HG02970 (cell line): ENCODE measurements at regions not wholly inside any gene's neighbourhood (a gene's known extent, or its start where the extent isn't known, plus 50 kb on each side); places are given as distances from the start of the nearest gene placed in this dataset.
A peak's percentile ranks its signal among the peaks of the same experiment; 100 is the strongest.

ENCODE experiments used
- ATAC-seq: cut with Tn5 transposase; IDR thresholded peaks from one replicate; pipeline ENCODE4 v1.9.1; 2021; ENCODE audit warnings: mild to moderate bottlenecking, moderate library complexity, moderate number of reproducible peaks; ENCODE audit not compliant: unreplicated experiment, low FRiP score

- no peak for ATAC-seq
Observed at GRCh38 chr4:17128268-17128667, 229.8 kb upstream of the LDB2 start.

- no peak for ATAC-seq
Observed at GRCh38 chr4:17126321-17126966, 228.0 kb upstream of the LDB2 start.

- ATAC-seq: no peak
Observed at GRCh38 chr4:17124767-17125166, 226.3 kb upstream of the LDB2 start.

- ATAC-seq: no peak
Observed at GRCh38 chr4:17120761-17121160, 222.3 kb upstream of the LDB2 start.

GRCh38 chr4:17117746-17118145, 219.3 kb upstream of the LDB2 start:
- no peak for ATAC-seq

GRCh38 chr4:17115583-17115982, 217.1 kb upstream of the LDB2 start:
- ATAC-seq: no peak

- ATAC-seq: no peak
Observed at GRCh38 chr4:17112292-17112659, 213.8 kb upstream of the LDB2 start.

GRCh38 chr4:17109126-17109525, 210.7 kb upstream of the LDB2 start:
- ATAC-seq: no peak

- no peak for ATAC-seq
Observed at GRCh38 chr4:17103231-17103630, 204.8 kb upstream of the LDB2 start.

- ATAC-seq: no peak
Observed at GRCh38 chr4:17098996-17099395, 200.6 kb upstream of the LDB2 start.

GRCh38 chr4:17098401-17098800, 200.0 kb upstream of the LDB2 start:
- no peak for ATAC-seq

GRCh38 chr4:17097362-17097761, 198.9 kb upstream of the LDB2 start:
- no peak for ATAC-seq

GRCh38 chr4:17096692-17097091, 198.2 kb upstream of the LDB2 start:
- no peak for ATAC-seq

GRCh38 chr4:17095771-17096170, 197.3 kb upstream of the LDB2 start:
- ATAC-seq: no peak

- no peak for ATAC-seq
Observed at GRCh38 chr4:17094876-17095210, 196.4 kb upstream of the LDB2 start.

GRCh38 chr4:17094159-17094875, 195.9 kb upstream of the LDB2 start:
- no peak for ATAC-seq

- no peak for ATAC-seq
Observed at GRCh38 chr4:17093481-17093880, 195.0 kb upstream of the LDB2 start.

- peak; percentile 94 for ATAC-seq
Observed at GRCh38 chr4:17092736-17093437, 194.4 kb upstream of the LDB2 start.

- ATAC-seq: no peak
Observed at GRCh38 chr4:17091104-17091503, 192.7 kb upstream of the LDB2 start.

GRCh38 chr4:17090063-17090462, 191.6 kb upstream of the LDB2 start:
- ATAC-seq: no peak

GRCh38 chr4:17085416-17085815, 187.0 kb upstream of the LDB2 start:
- ATAC-seq: no peak

GRCh38 chr4:17082186-17082585, 183.7 kb upstream of the LDB2 start:
- no peak for ATAC-seq
